H9 (cell line): ENCODE measurements at regions not wholly inside any gene's neighbourhood (a gene's known extent, or its start where the extent isn't known, plus 50 kb on each side); places are given as distances from the start of the nearest gene placed in this dataset.
A peak's percentile ranks its signal among the peaks of the same experiment; 100 is the strongest.

Source experiments
- DNase-seq: peaks from one replicate; pipeline ENCODE4 v3.0.0-alpha.2; 2017
- H2AFZ ChIP-seq: one replicate; pipeline ENCODE4 v1.6.1; 2013; ENCODE audit warnings: mild to moderate bottlenecking, low read length, control low read depth, moderate library complexity
- H2AK5ac ChIP-seq: 2 replicates; pipeline ENCODE4 v1.6.1; 2013; ENCODE audit warnings: low read length, control low read depth, mixed read lengths; ENCODE audit not compliant: insufficient read length
- H2BK120ac ChIP-seq: one replicate; pipeline ENCODE4 v1.6.1; 2013; ENCODE audit warnings: low read depth, mild to moderate bottlenecking, low read length, control low read depth, inconsistent platforms; ENCODE audit not compliant: poor library complexity, severe bottlenecking
- H2BK12ac ChIP-seq: 2 replicates; pipeline ENCODE4 v1.6.1; 2013; ENCODE audit warnings: low read length, control low read depth, mixed read lengths, low read depth; ENCODE audit not compliant: insufficient read length
- H2BK15ac ChIP-seq: 2 replicates; pipeline ENCODE4 v1.6.1; 2013; ENCODE audit warnings: low read depth, low read length, control low read depth
- H2BK20ac ChIP-seq: one replicate; pipeline ENCODE4 v1.6.1; 2013; ENCODE audit warnings: low read depth, mild to moderate bottlenecking, low read length, control low read depth, inconsistent platforms; ENCODE audit not compliant: poor library complexity, severe bottlenecking
- H2BK5ac ChIP-seq: 2 replicates; pipeline ENCODE4 v1.6.1; 2013; ENCODE audit warnings: low read length, control low read depth, mixed read lengths; ENCODE audit not compliant: insufficient read length
- H3K14ac ChIP-seq: 2 replicates; pipeline ENCODE4 v1.6.1; 2013; ENCODE audit warnings: low read length, control low read depth; ENCODE audit not compliant: insufficient read depth
- H3K18ac ChIP-seq: 2 replicates; pipeline ENCODE4 v1.6.1; 2013; ENCODE audit warnings: low read depth, mild to moderate bottlenecking, mixed read lengths, low read length, control low read depth; ENCODE audit not compliant: insufficient read length
- H3K23ac ChIP-seq: 2 replicates; pipeline ENCODE4 v1.6.1; 2013; ENCODE audit warnings: low read length, control low read depth, mixed read lengths, low read depth; ENCODE audit not compliant: insufficient read length
- H3K23me2 ChIP-seq: 2 replicates; pipeline ENCODE4 v1.6.1; 2013; ENCODE audit warnings: low read depth, mild to moderate bottlenecking, mixed read lengths, low read length, control low read depth; ENCODE audit not compliant: insufficient read length, poor library complexity, severe bottlenecking
- H3K27ac ChIP-seq: 2 replicates; pipeline ENCODE4 v1.5.1; 2013; ENCODE audit warnings: low read length, control low read depth, mixed read lengths, low read depth; ENCODE audit not compliant: insufficient read length
- H3K27me3 ChIP-seq: 2 replicates; pipeline ENCODE4 v1.6.1; 2013; ENCODE audit warnings: low read length, control low read depth, inconsistent platforms; ENCODE audit not compliant: insufficient read depth
- H3K4ac ChIP-seq: 2 replicates; pipeline ENCODE4 v1.6.1; 2013; ENCODE audit warnings: low read depth, mild to moderate bottlenecking, control low read depth, inconsistent platforms, low read length, moderate library complexity
- H3K4me1 ChIP-seq: 2 replicates; pipeline ENCODE4 v1.6.1; 2013; ENCODE audit warnings: low read length, control low read depth, inconsistent platforms; ENCODE audit not compliant: insufficient read depth
- H3K4me2 ChIP-seq: 2 replicates; pipeline ENCODE4 v1.6.1; 2013; ENCODE audit warnings: low read length, control low read depth, mixed read lengths; ENCODE audit not compliant: insufficient read length, insufficient read depth
- H3K56ac ChIP-seq: 2 replicates; pipeline ENCODE4 v1.6.1; 2013; ENCODE audit warnings: low read depth, mild to moderate bottlenecking, mixed read lengths, low read length, control low read depth; ENCODE audit not compliant: insufficient read length
- H3K79me1 ChIP-seq: 2 replicates; pipeline ENCODE4 v1.6.1; 2013; ENCODE audit warnings: low read depth, mild to moderate bottlenecking, moderate library complexity, low read length, control low read depth, inconsistent platforms; ENCODE audit not compliant: insufficient read depth, poor library complexity, severe bottlenecking
- H3K79me2 ChIP-seq: 2 replicates; pipeline ENCODE4 v1.6.1; 2013; ENCODE audit warnings: low read length, control low read depth, inconsistent platforms; ENCODE audit not compliant: insufficient read depth
- H3K9ac ChIP-seq: 2 replicates; pipeline ENCODE4 v1.6.1; 2013; ENCODE audit warnings: low read length, control low read depth, mixed read lengths; ENCODE audit not compliant: insufficient read length; ENCODE audit errors: extremely low read depth
- H3K9me3 ChIP-seq: one replicate; pipeline ENCODE4 v1.6.1; 2013; ENCODE audit warnings: low read depth, low read length, inconsistent platforms; ENCODE audit not compliant: control insufficient read depth
- H3T11ph ChIP-seq: one replicate; pipeline ENCODE4 v1.6.1; 2013; ENCODE audit warnings: mild to moderate bottlenecking, low read length, control low read depth, inconsistent platforms
- H4K20me1 ChIP-seq: one replicate; pipeline ENCODE4 v1.6.1; 2013; ENCODE audit not compliant: control insufficient read depth, insufficient read length, insufficient read depth
- H4K5ac ChIP-seq: 2 replicates; pipeline ENCODE4 v1.6.1; 2013; ENCODE audit warnings: low read depth, mild to moderate bottlenecking, mixed read lengths, low read length, control low read depth; ENCODE audit not compliant: insufficient read length
- H4K8ac ChIP-seq: replicated peaks from 2 replicates; pipeline ENCODE4 v1.6.1; 2013; ENCODE audit warnings: low read length, control low read depth, mixed read lengths, low read depth; ENCODE audit not compliant: insufficient read length
- H4K91ac ChIP-seq: 2 replicates; pipeline ENCODE4 v1.6.1; 2013; ENCODE audit warnings: low read depth, mild to moderate bottlenecking, moderate library complexity, mixed read lengths, low read length, control low read depth; ENCODE audit not compliant: insufficient read length
- H3K27ac Mint-ChIP-seq, 3 experiments: 2 replicates in 2 of 3; 3 replicates in 1 of 3; pipeline ENCODE4 v1.8.0; 2020 to 2021; ENCODE audit warnings: mixed read lengths in 3 of 3, mild to moderate bottlenecking in 1 of 3, moderate library complexity in 1 of 3
- H3K27me3 Mint-ChIP-seq: 2 replicates; pipeline ENCODE4 v1.8.0; 2021; ENCODE audit warnings: low read depth, mild to moderate bottlenecking, moderate library complexity, mixed read lengths
- H3K36me3 Mint-ChIP-seq, 3 experiments: 2 replicates in 2 of 3; 3 replicates in 1 of 3; pipeline ENCODE4 v1.8.0; 2020 to 2021; ENCODE audit warnings: low read depth in 3 of 3, mixed read lengths in 3 of 3; ENCODE audit not compliant: insufficient read depth in 1 of 3
- H3K4me1 Mint-ChIP-seq, 2 experiments: 2 replicates each; pipeline ENCODE4 v1.8.0; 2020; ENCODE audit warnings: mixed read lengths in 2 of 2
- H3K4me3 Mint-ChIP-seq, 2 experiments: 2 replicates in 1 of 2; 3 replicates in 1 of 2; pipeline ENCODE4 v1.8.0; 2020 to 2021; ENCODE audit warnings: mild to moderate bottlenecking in 2 of 2, mixed read lengths in 2 of 2, moderate library complexity in 1 of 2
- H3K9me3 Mint-ChIP-seq, 2 experiments: 2 replicates in 1 of 2; 3 replicates in 1 of 2; pipeline ENCODE4 v1.8.0; 2020; ENCODE audit warnings: mild to moderate bottlenecking in 2 of 2, mixed read lengths in 2 of 2, moderate library complexity in 1 of 2
- WGBS: extraction: QIAGEN DNeasy Blood & Tissue Kit; methylation state at CpG from one replicate; pipeline ENCODE4 v1.1.7; 2013; ENCODE audit warnings: missing lambda C conversion rate, low lambda C conversion rate, mixed read lengths; ENCODE audit not compliant: insufficient read length; ENCODE audit errors: extremely low coverage; 5-methylcytosine and 5-hydroxymethylcytosine counted together
- TF ChIP-seq, protein P1 (sequence below): fragments of 200-600 bp; sonication (generic); conservative IDR thresholded peaks from 3 replicates; pipeline ENCODE4 v1.8.0; 2021; ENCODE audit warnings: antibody characterized with exemption, mild to moderate bottlenecking

DNA sequence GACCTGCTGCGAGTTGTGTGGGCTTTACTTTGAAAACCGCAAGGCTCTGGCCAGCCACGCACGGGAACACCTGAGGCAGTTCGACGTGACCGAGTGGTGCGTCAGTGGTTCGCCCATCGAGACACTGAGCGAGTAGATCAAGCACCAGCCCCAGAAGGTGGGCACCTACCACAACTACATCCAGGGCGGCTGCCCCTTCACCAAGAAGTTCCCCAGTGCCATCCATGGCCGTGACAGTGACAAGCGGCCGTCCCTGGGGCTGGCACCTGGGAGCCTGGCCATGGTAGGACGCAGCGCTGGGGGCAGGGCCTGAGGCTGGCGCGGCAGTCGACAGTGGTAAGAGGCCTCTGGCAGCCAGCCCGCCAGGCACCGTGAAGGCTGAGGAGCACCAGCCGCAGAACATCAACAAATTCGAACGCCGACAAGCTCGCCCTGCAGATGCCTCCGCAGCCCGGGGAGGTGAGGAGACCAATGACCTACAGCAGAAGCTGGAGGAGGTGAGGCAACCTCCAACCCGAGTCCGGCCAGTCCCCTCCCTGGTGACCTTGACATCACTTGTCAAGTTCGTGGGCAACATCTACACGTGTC, 545.2 kb upstream of the CCDC179 start:
- Mint-ChIP-seq H3K4me1 (no peaks in the 10 kb centered on the region), H3K36me3 (peaks cover 8 to 49% (median 15%) of the 10 kb centered on the region in 3 experiments), H3K4me3 (no peak overlapping the region), H3K27me3 (no peaks in the 10 kb centered on the region), H3K27ac (peak overlapping the region in 1 of 3 experiments; percentile 59; a peak in 1 of 7 replicates), H3K9me3 (peaks cover 28 to 40% of the 10 kb centered on the region in 2 experiments)
- Histone ChIP-seq H2AFZ (no peak overlapping the region), H3K27me3 (no peaks in the 10 kb centered on the region), H3K27ac (no peak overlapping the region), H4K5ac (no peak overlapping the region), H3K56ac (no peak overlapping the region), H3K4me2 (no peak overlapping the region), H2BK15ac (no peak overlapping the region), H4K8ac (no peak overlapping the region), H2BK20ac (no peak overlapping the region), H4K20me1 (no peaks in the 10 kb centered on the region), H2BK120ac (no peak overlapping the region), H3K4me1 (no peaks in the 10 kb centered on the region), H3K23ac (no peak overlapping the region), H3K9me3 (no peaks in the 10 kb centered on the region), H2BK12ac (no peak overlapping the region), H2BK5ac (no peak overlapping the region), H3K79me2 (no peaks in the 10 kb centered on the region), H3T11ph (no peak overlapping the region), H2AK5ac (no peak overlapping the region), H3K23me2 (peaks cover 2% of the 10 kb centered on the region), H3K79me1 (no peaks in the 10 kb centered on the region), H3K18ac (no peak overlapping the region), H3K9ac (no peak overlapping the region), H3K14ac (no peak overlapping the region), H4K91ac (no peak overlapping the region), H3K4ac (no peak overlapping the region)
- WGBS: no CpG with 5 or more reads among the region's 33 CpGs
- TF ChIP-seq, protein P1, sequence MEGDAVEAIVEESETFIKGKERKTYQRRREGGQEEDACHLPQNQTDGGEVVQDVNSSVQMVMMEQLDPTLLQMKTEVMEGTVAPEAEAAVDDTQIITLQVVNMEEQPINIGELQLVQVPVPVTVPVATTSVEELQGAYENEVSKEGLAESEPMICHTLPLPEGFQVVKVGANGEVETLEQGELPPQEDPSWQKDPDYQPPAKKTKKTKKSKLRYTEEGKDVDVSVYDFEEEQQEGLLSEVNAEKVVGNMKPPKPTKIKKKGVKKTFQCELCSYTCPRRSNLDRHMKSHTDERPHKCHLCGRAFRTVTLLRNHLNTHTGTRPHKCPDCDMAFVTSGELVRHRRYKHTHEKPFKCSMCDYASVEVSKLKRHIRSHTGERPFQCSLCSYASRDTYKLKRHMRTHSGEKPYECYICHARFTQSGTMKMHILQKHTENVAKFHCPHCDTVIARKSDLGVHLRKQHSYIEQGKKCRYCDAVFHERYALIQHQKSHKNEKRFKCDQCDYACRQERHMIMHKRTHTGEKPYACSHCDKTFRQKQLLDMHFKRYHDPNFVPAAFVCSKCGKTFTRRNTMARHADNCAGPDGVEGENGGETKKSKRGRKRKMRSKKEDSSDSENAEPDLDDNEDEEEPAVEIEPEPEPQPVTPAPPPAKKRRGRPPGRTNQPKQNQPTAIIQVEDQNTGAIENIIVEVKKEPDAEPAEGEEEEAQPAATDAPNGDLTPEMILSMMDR: no peak
- no peak for DNase-seq
